OCI-LY7 (cell line): ENCODE measurements at regions not wholly inside any gene's neighbourhood (a gene's known extent, or its start where the extent isn't known, plus 50 kb on each side); places are given as distances from the start of the nearest gene placed in this dataset.

Source experiments
- BruUV-seq: library from RNA; stranded (reverse); fragments of 400-500 nt; replicated peaks from 2 replicates; lab custom pipeline; 2021; lab: Mats Ljungman, UMichigan
- CTCF ChIA-PET: fragments of 300-600 bp; sonication (Branson Sonifier 250); formaldehyde crosslinking; loops from one replicate; lab custom pipeline; 2022; ENCODE audit warnings: antibody characterized with exemption; ENCODE audit not compliant: unreplicated experiment; lab: Charles Lee
- POLR2A ChIA-PET: fragments of 300-600 bp; sonication (Branson Sonifier 250); formaldehyde crosslinking; loops from one replicate; lab custom pipeline; 2022; ENCODE audit warnings: antibody characterized with exemption; lab: Charles Lee
- DNase-seq: peaks from one replicate; pipeline ENCODE4 v3.0.0-alpha.2; 2015; ENCODE audit warnings: low spot score
- H2AFZ ChIP-seq: fragments of 200-600 bp; sonication (generic), shearing (Covaris generic); 2 replicates; pipeline ENCODE4 v1.6.1; 2014; ENCODE audit warnings: mild to moderate bottlenecking, antibody characterized with exemption, low read length, moderate library complexity
- H3K27ac ChIP-seq: fragments of 200-600 bp; sonication (generic); 2 replicates; pipeline ENCODE4 v1.5.1; 2014; ENCODE audit warnings: mixed run types, low read depth, mild to moderate bottlenecking, moderate library complexity, low read length, inconsistent platforms; ENCODE audit not compliant: poor library complexity, severe bottlenecking
- H3K36me3 ChIP-seq: fragments of 200-600 bp; sonication (generic); 2 replicates; pipeline ENCODE4 v1.6.1; 2014; ENCODE audit warnings: mild to moderate bottlenecking, antibody characterized with exemption, low read length, moderate library complexity, mixed read lengths; ENCODE audit not compliant: insufficient read depth
- H3K4me1 ChIP-seq: fragments of 200-600 bp; sonication (generic); 2 replicates; pipeline ENCODE4 v1.5.1; 2014; ENCODE audit warnings: mild to moderate bottlenecking, low read length; ENCODE audit not compliant: insufficient read depth, poor library complexity, severe bottlenecking
- H3K4me2 ChIP-seq: fragments of 200-600 bp; sonication (generic); 2 replicates; pipeline ENCODE4 v1.6.1; 2014; ENCODE audit warnings: mild to moderate bottlenecking, low read length
- H3K4me3 ChIP-seq: fragments of 200-600 bp; sonication (generic); 2 replicates; pipeline ENCODE4 v1.5.1; 2014; ENCODE audit warnings: mild to moderate bottlenecking, low read depth, low read length; ENCODE audit not compliant: poor library complexity, severe bottlenecking
- H3K79me2 ChIP-seq: fragments of 200-600 bp; sonication (generic); 2 replicates; pipeline ENCODE4 v1.6.1; 2016; ENCODE audit warnings: low read depth, mild to moderate bottlenecking, low read length, moderate library complexity, mixed read lengths; ENCODE audit not compliant: insufficient read depth
- H3K9me2 ChIP-seq: fragments of 200-600 bp; sonication (generic); 2 replicates; pipeline ENCODE4 v1.6.1; 2016; ENCODE audit warnings: mild to moderate bottlenecking, low read length, mixed read lengths; ENCODE audit not compliant: insufficient read depth
- H3K9me3 ChIP-seq: fragments of 200-600 bp; sonication (generic); 2 replicates; pipeline ENCODE4 v1.6.1; 2014; ENCODE audit warnings: mild to moderate bottlenecking, mixed run types, low read length, mixed read lengths
- H4K20me1 ChIP-seq: fragments of 200-600 bp; sonication (generic); 2 replicates; pipeline ENCODE4 v1.6.1; 2014; ENCODE audit warnings: mild to moderate bottlenecking, antibody characterized with exemption, low read length, moderate library complexity, mixed read lengths; ENCODE audit not compliant: insufficient read depth
- EZH2phosphoT487 ChIP-seq: fragments of 200-600 bp; sonication (generic); IDR thresholded peaks from 2 replicates; pipeline ENCODE4 v1.6.1; 2018; ENCODE audit warnings: low read depth, borderline replicate concordance, mild to moderate bottlenecking, mixed run types, antibody characterized with exemption, low read length, moderate library complexity, mixed read lengths
- intact Hi-C: fragments of 100-400 bp; cut with micrococcal nuclease; formaldehyde crosslinking; loops from one replicate; pipeline ENCODE4 v1.10.0; 2022; ENCODE audit not compliant: unreplicated experiment
- TF ChIP-seq, protein P1 (sequence below): fragments of 200-600 bp; sonication (generic); conservative IDR thresholded peaks from 2 replicates; pipeline ENCODE4 v1.5.1; 2014; ENCODE audit warnings: mild to moderate bottlenecking, antibody characterized with exemption, low read length, moderate library complexity, mixed read lengths

GRCh38 chr2:406876-407275 is 119.0 kb upstream of the ALKAL2 start:
- no peaks in the 10 kb centered on the region for H3K36me3 ChIP-seq
- no peaks in the 10 kb centered on the region for H4K20me1 ChIP-seq
- H3K79me2 ChIP-seq, result no peaks in the 10 kb centered on the region
- no peaks in the 10 kb centered on the region for H3K9me3 ChIP-seq
- no peak overlapping the region for H3K4me2 ChIP-seq
- no peak overlapping the region for H3K4me3 ChIP-seq
- no peak for DNase-seq
- ChIA-PET CTCF (no interaction called here), POLR2A (no interaction called here)
- no peaks in the 10 kb centered on the region for H3K4me1 ChIP-seq
- no TSS peak for BruUV-seq
- intact Hi-C loops, result no loop called here
- no peaks in the 10 kb centered on the region for H3K9me2 ChIP-seq
- H2AFZ ChIP-seq, result no peak overlapping the region
- TF ChIP-seq EZH2phosphoT487, result no peak
- TF ChIP-seq, protein P1, sequence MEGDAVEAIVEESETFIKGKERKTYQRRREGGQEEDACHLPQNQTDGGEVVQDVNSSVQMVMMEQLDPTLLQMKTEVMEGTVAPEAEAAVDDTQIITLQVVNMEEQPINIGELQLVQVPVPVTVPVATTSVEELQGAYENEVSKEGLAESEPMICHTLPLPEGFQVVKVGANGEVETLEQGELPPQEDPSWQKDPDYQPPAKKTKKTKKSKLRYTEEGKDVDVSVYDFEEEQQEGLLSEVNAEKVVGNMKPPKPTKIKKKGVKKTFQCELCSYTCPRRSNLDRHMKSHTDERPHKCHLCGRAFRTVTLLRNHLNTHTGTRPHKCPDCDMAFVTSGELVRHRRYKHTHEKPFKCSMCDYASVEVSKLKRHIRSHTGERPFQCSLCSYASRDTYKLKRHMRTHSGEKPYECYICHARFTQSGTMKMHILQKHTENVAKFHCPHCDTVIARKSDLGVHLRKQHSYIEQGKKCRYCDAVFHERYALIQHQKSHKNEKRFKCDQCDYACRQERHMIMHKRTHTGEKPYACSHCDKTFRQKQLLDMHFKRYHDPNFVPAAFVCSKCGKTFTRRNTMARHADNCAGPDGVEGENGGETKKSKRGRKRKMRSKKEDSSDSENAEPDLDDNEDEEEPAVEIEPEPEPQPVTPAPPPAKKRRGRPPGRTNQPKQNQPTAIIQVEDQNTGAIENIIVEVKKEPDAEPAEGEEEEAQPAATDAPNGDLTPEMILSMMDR, result no peak
- no peak overlapping the region for H3K27ac ChIP-seq

- no peak overlapping the region for H3K4me2 ChIP-seq
- BruUV-seq, result no TSS peak
- H3K9me3 ChIP-seq, result no peaks in the 10 kb centered on the region
- TF ChIP-seq, protein P1, result no peak
- TF ChIP-seq EZH2phosphoT487, result no peak
- DNase-seq, result no peak
- no peaks in the 10 kb centered on the region for H3K79me2 ChIP-seq
- no peaks in the 10 kb centered on the region for H3K36me3 ChIP-seq
- intact Hi-C loops, result no loop called here
- ChIA-PET POLR2A (no interaction called here), CTCF (no interaction called here)
- no peaks in the 10 kb centered on the region for H3K4me1 ChIP-seq
- H3K27ac ChIP-seq, result no peak overlapping the region
- no peak overlapping the region for H3K4me3 ChIP-seq
- H3K9me2 ChIP-seq, result no peaks in the 10 kb centered on the region
- H4K20me1 ChIP-seq, result no peaks in the 10 kb centered on the region
- no peak overlapping the region for H2AFZ ChIP-seq
Measured at GRCh38 chr2:406231-406630, 118.3 kb upstream of the ALKAL2 start.

- no TSS peak for BruUV-seq
- intact Hi-C loops, result no loop called here
- Histone ChIP-seq H3K9me2 (no peaks in the 10 kb centered on the region), H3K9me3 (no peaks in the 10 kb centered on the region), H4K20me1 (no peaks in the 10 kb centered on the region), H2AFZ (no peak overlapping the region), H3K4me3 (no peak overlapping the region), H3K36me3 (no peaks in the 10 kb centered on the region), H3K79me2 (no peaks in the 10 kb centered on the region), H3K4me1 (no peaks in the 10 kb centered on the region), H3K4me2 (no peak overlapping the region), H3K27ac (no peak overlapping the region)
- DNase-seq, result no peak
- no peak for TF ChIP-seq EZH2phosphoT487
- TF ChIP-seq, protein P1, result no peak
- POLR2A ChIA-PET, result no interaction called here
- CTCF ChIA-PET, result no interaction called here
Measured at GRCh38 chr2:404581-404980, 116.7 kb upstream of the ALKAL2 start.
